ENCODE measurements at regions not wholly inside any gene's neighbourhood (a gene's known extent, or its start where the extent isn't known, plus 50 kb on each side); places are given as distances from the start of the nearest gene placed in this dataset.
"Not testable (repeated sequence)": the region's sequence is repeated elsewhere in the genome, so short reads cannot be mapped to it uniquely, and the experiment has no call there.

DNA sequence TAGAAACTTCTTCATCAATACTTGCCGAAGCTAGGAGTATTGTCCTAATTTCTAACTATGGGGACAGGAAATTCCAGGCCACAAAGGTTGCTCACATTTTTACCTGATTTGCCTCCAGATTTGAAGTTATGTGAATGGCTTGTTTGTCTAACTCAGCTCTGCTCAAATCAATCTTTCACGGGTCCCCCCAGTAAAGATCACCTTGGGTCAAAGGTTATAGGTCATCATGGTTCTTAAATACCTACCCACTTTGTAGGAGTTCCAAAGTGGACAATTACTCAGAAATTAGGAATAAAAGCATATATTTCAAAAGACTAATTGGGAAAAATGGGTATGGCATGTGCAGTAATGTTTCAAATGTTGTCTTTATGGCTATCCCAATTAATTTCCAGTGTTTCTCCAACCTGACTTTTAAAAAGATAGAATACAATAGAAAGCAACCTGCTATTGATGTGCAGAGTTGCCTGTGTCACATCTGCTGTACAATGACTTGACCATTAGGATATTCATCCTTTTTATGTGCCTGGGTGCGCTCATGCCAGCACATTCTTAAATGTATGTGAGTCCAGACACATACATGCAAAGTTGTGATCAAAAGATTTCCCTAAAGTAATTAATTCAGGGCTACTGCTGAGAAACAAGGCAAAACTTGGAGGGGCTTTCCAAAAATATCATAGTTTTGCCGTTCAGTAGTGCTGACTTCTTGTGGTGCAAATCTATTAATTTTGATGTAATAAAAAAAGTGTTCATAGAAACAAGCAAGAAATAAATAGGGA lies 126.1 kb downstream of the MYCN start:
- no peak for DNase-seq (ENCODE audit: low spot score)

DNA sequence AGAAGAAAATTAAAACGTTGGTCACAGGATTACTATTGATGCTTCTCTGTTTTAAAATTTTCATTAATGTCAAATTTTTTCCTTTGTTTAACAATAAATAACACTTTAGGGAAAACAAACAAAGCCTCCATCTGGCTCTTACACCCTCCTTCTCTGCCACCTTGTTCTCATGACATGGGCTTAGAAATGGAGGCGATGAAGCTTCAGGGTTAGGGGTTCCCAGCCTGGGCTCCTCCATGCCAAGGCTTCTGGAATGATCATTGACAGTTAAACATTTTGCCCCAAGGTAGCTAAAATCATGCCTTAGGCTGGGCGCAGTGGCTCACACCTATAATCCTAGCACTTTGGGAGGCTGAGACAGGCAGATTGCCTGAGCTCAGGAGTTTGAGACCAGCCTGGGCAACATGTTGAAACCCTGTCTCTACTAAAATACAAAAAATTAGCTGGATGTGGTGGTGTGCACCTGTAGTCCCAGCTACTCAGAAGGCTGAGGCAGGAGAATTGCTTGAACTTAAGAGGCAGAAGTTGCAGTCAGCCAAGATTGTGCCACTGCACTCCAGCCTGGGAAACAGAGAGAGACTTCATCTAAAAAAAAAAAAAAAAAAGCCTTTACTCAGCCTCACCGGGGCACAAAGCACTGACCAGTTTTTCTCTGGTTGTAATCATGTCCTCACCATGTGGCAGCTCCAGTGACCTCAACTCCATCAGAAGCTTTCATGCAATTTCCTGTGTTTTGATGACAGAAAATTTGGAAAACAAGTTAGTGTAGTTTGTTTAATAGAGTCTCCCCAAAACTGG lies 125.1 kb downstream of the MYCN start:
- DNase-seq (ENCODE audit: low spot score) = not testable (repeated sequence)

DNA sequence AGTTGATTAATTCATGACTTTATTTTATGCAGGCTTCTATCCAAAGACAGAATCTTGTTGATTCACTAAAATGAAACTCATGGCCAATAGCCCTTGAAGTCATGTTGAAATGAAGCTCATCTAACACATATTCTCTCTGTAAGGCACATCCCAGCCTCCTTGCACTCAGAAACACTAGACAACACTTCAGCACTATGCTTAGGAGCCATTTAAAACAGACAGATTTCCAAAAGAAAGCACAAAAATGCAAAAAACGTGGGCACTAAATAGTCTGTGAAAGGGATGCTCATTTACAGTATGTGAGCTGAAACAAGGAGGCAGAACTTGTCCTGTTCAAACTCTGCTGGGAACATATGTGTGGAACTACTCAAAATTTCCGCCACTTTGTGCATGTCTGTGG lies 124.4 kb downstream of the MYCN start:
- no peak for DNase-seq (ENCODE audit: low spot score)

GRCh38 chr2:16063955-16064633 lies 123.7 kb downstream of the MYCN start:
- no peak for DNase-seq (ENCODE audit: low spot score)

- no peak for DNase-seq (ENCODE audit: low spot score)
Measured at GRCh38 chr2:16063251-16063850, 123.0 kb downstream of the MYCN start.

- no peak for DNase-seq (ENCODE audit: low spot score)
Measured at GRCh38 chr2:16062471-16063250, 122.3 kb downstream of the MYCN start.

- DNase-seq (ENCODE audit: low spot score) = no peak
Measured at GRCh38 chr2:16061441-16062217, 121.3 kb downstream of the MYCN start.

DNA sequence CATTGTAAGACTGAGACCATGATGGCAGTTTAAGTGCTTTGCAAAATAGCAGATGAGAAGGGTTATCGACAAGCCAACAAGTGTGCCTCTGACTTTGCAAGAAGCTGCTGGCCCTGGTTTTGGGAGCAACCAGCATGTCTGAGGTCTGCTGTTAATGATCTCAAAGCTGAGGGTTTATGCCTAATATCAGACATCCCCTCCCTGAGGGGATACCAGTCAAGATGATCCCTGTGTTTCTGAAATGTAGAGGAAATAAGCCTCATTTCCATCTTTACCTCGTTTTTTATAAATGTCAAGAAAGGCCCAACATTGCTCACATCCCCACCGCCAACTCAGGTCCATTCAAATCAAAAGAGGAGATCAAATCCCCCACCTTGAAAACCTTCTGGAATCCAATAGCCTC lies 120.6 kb downstream of the MYCN start:
- DNase-seq (ENCODE audit: low spot score) = no peak

GRCh38 chr2:16060125-16060935 lies 120.0 kb downstream of the MYCN start:
- no peak for DNase-seq (ENCODE audit: low spot score)

- no peak for DNase-seq (ENCODE audit: low spot score)
Measured at GRCh38 chr2:16059393-16060016, 119.2 kb downstream of the MYCN start.

- DNase-seq (ENCODE audit: low spot score) = no peak
Measured at GRCh38 chr2:16058747-16059358, 118.5 kb downstream of the MYCN start.

GRCh38 chr2:16058256-16058655 lies 117.9 kb downstream of the MYCN start:
- DNase-seq (ENCODE audit: low spot score) = no peak

GRCh38 chr2:16057661-16058060 lies 117.3 kb downstream of the MYCN start:
- DNase-seq (ENCODE audit: low spot score) = no peak

DNA sequence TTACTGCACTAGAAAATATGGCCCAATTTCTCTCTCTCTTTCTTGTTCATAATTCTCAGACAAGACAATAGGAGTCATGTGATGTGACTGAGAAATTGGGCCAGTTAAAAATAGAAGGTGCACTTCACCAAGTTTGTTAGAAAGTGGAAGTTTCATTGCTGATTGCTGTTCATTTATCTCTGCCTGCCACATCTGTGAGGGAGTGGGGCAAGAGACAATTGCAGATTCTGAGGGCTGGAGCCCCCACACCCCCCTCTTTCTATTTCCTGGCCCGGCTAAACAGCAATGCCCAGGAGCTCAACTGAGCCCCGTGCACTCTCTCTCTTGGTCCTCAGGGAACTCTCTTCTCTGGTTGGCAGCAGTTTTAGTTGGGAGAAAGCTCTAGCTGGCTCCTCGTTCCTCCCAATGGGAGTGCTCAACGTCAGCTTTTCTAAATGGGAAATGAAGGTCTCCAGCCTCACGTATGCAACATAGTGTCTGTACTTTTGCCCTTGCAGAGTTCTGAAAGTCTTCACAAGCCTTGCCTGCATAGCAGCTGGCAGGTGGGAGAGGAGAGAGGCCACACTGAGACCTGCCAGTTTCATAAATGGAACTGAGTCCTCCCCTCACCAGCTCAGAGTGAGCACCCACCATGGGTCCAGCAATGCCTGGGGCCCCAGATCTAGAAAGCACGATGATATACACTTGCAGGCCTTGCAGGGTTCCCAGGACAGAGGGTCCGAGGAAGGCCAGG lies 115.7 kb downstream of the MYCN start:
- no peak for DNase-seq (ENCODE audit: low spot score)

GRCh38 chr2:16053437-16054257 lies 113.3 kb downstream of the MYCN start:
- no peak for DNase-seq (ENCODE audit: low spot score)

DNA sequence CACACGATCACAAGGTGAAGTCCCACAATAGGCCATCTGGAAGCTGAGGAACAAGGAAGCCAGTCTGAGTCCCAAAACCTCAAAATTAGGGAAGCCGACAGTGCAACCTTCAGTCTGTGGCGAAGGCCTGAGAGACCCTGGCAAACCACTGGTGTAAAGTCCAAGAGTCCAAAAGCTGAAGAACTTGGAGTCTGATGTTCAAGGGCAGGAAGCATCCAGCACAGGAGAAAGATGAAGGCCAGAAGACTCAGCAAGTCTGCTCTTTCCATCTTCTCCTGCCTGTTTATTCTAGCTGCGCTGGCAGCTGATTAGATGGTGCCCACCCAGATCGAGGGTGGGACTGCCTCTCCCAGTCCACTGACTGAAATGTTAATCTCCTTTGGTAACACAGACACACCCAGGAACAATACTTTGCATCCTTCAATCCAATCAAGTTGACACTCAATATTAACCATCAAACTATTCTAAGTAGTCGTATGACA lies 112.3 kb downstream of the MYCN start:
- DNase-seq (ENCODE audit: low spot score) = not testable (repeated sequence)

DNA sequence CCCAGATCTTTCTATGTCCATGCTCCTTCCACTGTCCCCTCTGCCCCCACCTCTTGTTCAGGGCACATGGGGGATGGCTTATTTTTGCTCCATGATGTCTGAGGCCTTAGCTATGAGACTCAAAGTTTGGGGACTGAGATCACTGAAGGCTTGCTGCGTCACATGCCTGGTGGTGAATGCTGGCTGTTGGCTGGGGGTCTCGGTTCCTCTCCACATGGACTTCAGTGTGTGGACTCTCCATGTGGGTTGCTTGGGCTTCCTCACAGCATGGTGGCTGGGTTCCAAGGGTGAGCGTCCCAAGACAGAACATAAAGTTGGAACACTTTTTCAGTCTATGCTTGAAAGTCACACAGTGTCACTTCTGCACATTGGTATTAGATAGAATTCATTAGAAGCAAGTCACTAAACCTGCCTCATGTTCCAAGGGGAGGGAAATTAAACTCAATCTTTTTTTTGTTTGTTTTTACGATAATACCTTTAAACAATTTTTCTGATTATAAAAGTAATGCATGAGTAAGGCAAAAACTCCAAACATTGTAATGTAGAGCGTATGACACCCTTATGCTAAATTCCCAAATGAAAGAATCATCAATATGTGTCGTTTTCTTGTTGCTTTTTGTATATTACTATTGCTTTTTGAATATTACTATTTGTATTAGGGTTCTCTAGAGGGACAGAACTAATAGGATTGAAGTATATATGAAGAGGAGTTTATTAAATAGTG lies 111.7 kb downstream of the MYCN start:
- no peak for DNase-seq (ENCODE audit: low spot score)
